Astrocyte (in vitro differentiated cells and primary cell): ENCODE measurements at regions not wholly inside any gene's neighbourhood (a gene's known extent, or its start where the extent isn't known, plus 50 kb on each side); places are given as distances from the start of the nearest gene placed in this dataset.

Experiments
- DNase-seq: peaks from one replicate; pipeline ENCODE4 v3.0.0-alpha.2; 2010; ENCODE audit warnings: low read depth
- FAIRE-seq: peaks from 2 replicates; lab custom pipeline; 2011; peaks lifted over from hg19 to GRCh38; lab: Jason Lieb, UNC
- H2AFZ ChIP-seq: 2 replicates; pipeline ENCODE4 v1.6.0; 2012; ENCODE audit warnings: low read depth, low read length, inconsistent platforms
- H3K27ac ChIP-seq: 2 replicates; pipeline ENCODE4 v1.5.1; 2011; ENCODE audit warnings: low read depth, low read length, inconsistent platforms
- H3K27me3 ChIP-seq: 2 replicates; pipeline ENCODE4 v1.6.0; 2011; ENCODE audit warnings: low read length, inconsistent platforms; ENCODE audit not compliant: insufficient read depth
- H3K36me3 ChIP-seq: 2 replicates; pipeline ENCODE4 v1.5.1; 2011; ENCODE audit warnings: low read length, inconsistent platforms; ENCODE audit not compliant: insufficient read depth
- H3K4me1 ChIP-seq: 2 replicates; pipeline ENCODE4 v1.5.1; 2011; ENCODE audit warnings: low read length, inconsistent platforms; ENCODE audit not compliant: insufficient read depth
- H3K4me2 ChIP-seq: 2 replicates; pipeline ENCODE4 v1.6.0; 2012; ENCODE audit warnings: low read length, inconsistent platforms
- H3K4me3 ChIP-seq: 2 replicates; pipeline ENCODE4 v1.5.1; 2011; ENCODE audit warnings: low read depth, mild to moderate bottlenecking, low read length, inconsistent platforms; ENCODE audit not compliant: insufficient read depth
- H3K79me2 ChIP-seq: 2 replicates; pipeline ENCODE4 v1.6.0; 2012; ENCODE audit warnings: mild to moderate bottlenecking, low read length, inconsistent platforms; ENCODE audit not compliant: insufficient read depth
- H3K9ac ChIP-seq: 2 replicates; pipeline ENCODE4 v1.6.0; 2012; ENCODE audit warnings: mild to moderate bottlenecking, low read length, inconsistent platforms
- H3K9me3 ChIP-seq: 2 replicates; pipeline ENCODE4 v1.5.1; 2012; ENCODE audit warnings: low read depth, mild to moderate bottlenecking, low read length, inconsistent platforms; ENCODE audit not compliant: insufficient read depth
- H4K20me1 ChIP-seq: 2 replicates; pipeline ENCODE4 v1.6.0; 2012; ENCODE audit warnings: low read length, inconsistent platforms; ENCODE audit not compliant: insufficient read depth
- H3K27ac Mint-ChIP-seq: one replicate; pipeline ENCODE4 v1.8.0; 2021; ENCODE audit warnings: mild to moderate bottlenecking, mixed read lengths; ENCODE audit not compliant: unreplicated experiment
- H3K27me3 Mint-ChIP-seq: one replicate; pipeline ENCODE4 v1.8.0; 2021; ENCODE audit warnings: low read depth, mixed read lengths; ENCODE audit not compliant: unreplicated experiment
- H3K36me3 Mint-ChIP-seq: one replicate; pipeline ENCODE4 v1.8.0; 2021; ENCODE audit warnings: low read depth, mixed read lengths; ENCODE audit not compliant: unreplicated experiment
- H3K4me1 Mint-ChIP-seq: one replicate; pipeline ENCODE4 v1.8.0; 2021; ENCODE audit warnings: low read depth, mixed read lengths; ENCODE audit not compliant: unreplicated experiment
- H3K4me3 Mint-ChIP-seq: one replicate; pipeline ENCODE4 v1.8.0; 2021; ENCODE audit warnings: mild to moderate bottlenecking, moderate library complexity, mixed read lengths; ENCODE audit not compliant: unreplicated experiment
- H3K9me3 Mint-ChIP-seq: one replicate; pipeline ENCODE4 v1.8.0; 2021; ENCODE audit warnings: mild to moderate bottlenecking, mixed read lengths; ENCODE audit not compliant: unreplicated experiment
- EZH2 ChIP-seq: IDR thresholded peaks from 2 replicates; pipeline ENCODE4 v1.6.1; 2012; ENCODE audit warnings: mild to moderate bottlenecking, low read length, inconsistent platforms; ENCODE audit not compliant: insufficient read depth
- TF ChIP-seq, protein P1 (sequence below): IDR thresholded peaks from 2 replicates; pipeline ENCODE4 v1.5.1; 2011; ENCODE audit warnings: low read depth, mild to moderate bottlenecking, inconsistent platforms, low read length, moderate library complexity; ENCODE audit not compliant: insufficient read depth

DNA sequence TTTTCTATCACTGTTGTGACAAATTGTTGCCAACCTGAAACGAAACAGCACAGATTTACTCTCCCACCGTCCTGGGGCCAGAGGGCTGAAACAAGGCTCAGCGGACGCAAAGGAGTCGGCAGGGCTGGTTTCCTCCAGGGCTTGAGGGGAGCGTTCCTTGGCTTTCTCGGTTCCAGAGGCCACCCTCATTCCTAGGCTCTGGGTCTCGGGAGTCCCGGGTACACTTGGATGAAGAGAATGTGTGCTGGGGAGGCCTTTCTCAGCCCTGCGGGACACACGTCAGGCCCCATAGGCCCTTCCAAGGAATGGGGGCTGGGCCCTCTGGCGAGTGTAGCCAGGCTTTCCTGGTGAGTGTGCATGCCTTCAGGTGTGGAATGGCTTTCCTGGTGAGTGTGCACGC lies 287.3 kb upstream of the HS6ST1 start:
- no peaks in the 10 kb centered on the region for H3K9me3 ChIP-seq
- DNase-seq (no peak), FAIRE-seq (no peak)
- Mint-ChIP-seq H3K4me3 (no peak overlapping the region), H3K9me3 (no peaks in the 10 kb centered on the region), H3K4me1 (no peaks in the 10 kb centered on the region), H3K27me3 (peaks cover 36% of the 10 kb centered on the region), H3K36me3 (no peaks in the 10 kb centered on the region), H3K27ac (no peak overlapping the region)
- no peaks in the 10 kb centered on the region for H3K36me3 ChIP-seq
- no peaks in the 10 kb centered on the region for H3K79me2 ChIP-seq
- H3K4me3 ChIP-seq = no peak overlapping the region
- H3K9ac ChIP-seq = no peak overlapping the region
- no peak overlapping the region for H3K4me2 ChIP-seq
- no peaks in the 10 kb centered on the region for H4K20me1 ChIP-seq
- H3K4me1 ChIP-seq = peaks cover 2% of the 10 kb centered on the region
- no peaks in the 10 kb centered on the region for H3K27me3 ChIP-seq
- H3K27ac ChIP-seq = no peak overlapping the region
- H2AFZ ChIP-seq = no peak overlapping the region
- TF ChIP-seq, protein P1, sequence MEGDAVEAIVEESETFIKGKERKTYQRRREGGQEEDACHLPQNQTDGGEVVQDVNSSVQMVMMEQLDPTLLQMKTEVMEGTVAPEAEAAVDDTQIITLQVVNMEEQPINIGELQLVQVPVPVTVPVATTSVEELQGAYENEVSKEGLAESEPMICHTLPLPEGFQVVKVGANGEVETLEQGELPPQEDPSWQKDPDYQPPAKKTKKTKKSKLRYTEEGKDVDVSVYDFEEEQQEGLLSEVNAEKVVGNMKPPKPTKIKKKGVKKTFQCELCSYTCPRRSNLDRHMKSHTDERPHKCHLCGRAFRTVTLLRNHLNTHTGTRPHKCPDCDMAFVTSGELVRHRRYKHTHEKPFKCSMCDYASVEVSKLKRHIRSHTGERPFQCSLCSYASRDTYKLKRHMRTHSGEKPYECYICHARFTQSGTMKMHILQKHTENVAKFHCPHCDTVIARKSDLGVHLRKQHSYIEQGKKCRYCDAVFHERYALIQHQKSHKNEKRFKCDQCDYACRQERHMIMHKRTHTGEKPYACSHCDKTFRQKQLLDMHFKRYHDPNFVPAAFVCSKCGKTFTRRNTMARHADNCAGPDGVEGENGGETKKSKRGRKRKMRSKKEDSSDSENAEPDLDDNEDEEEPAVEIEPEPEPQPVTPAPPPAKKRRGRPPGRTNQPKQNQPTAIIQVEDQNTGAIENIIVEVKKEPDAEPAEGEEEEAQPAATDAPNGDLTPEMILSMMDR = no peak
- no peak for TF ChIP-seq EZH2

DNA sequence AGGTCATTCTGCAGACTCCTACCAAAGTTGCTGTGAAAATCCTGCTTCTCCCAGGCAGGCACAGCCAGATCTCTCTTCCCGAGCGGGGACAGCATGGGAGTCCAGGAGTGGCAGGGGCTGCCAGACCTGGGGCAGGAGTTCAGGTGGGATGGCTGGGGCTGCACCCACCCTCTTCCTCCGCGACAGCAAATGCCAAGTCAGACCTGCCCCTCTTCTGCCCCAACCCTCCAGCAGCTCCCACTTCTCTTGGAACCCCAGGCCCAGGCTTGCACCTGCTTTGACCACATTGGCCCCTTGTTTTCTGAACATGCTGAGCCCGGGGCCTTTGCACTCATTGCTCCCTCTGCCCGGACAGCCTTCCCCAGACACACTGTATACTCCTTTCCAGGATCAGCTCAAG lies 288.2 kb upstream of the HS6ST1 start:
- H3K9me3 Mint-ChIP-seq = no peaks in the 10 kb centered on the region
- no peak overlapping the region for H3K27ac ChIP-seq
- H3K27ac Mint-ChIP-seq = no peak overlapping the region
- H3K36me3 Mint-ChIP-seq = no peaks in the 10 kb centered on the region
- TF ChIP-seq, protein P1 = no peak
- TF ChIP-seq EZH2 = no peak
- H3K4me1 ChIP-seq = peaks cover 2% of the 10 kb centered on the region
- peaks cover 34% of the 10 kb centered on the region for H3K27me3 Mint-ChIP-seq
- no peak overlapping the region for H2AFZ ChIP-seq
- no peaks in the 10 kb centered on the region for H4K20me1 ChIP-seq
- H3K4me3 Mint-ChIP-seq = no peak overlapping the region
- no peaks in the 10 kb centered on the region for H3K27me3 ChIP-seq
- H3K4me3 ChIP-seq = no peak overlapping the region
- DNase-seq (no peak), FAIRE-seq (no peak)
- no peaks in the 10 kb centered on the region for H3K4me1 Mint-ChIP-seq
- H3K9me3 ChIP-seq = no peaks in the 10 kb centered on the region
- no peak overlapping the region for H3K9ac ChIP-seq
- no peaks in the 10 kb centered on the region for H3K36me3 ChIP-seq
- H3K4me2 ChIP-seq = no peak overlapping the region
- H3K79me2 ChIP-seq = no peaks in the 10 kb centered on the region

DNA sequence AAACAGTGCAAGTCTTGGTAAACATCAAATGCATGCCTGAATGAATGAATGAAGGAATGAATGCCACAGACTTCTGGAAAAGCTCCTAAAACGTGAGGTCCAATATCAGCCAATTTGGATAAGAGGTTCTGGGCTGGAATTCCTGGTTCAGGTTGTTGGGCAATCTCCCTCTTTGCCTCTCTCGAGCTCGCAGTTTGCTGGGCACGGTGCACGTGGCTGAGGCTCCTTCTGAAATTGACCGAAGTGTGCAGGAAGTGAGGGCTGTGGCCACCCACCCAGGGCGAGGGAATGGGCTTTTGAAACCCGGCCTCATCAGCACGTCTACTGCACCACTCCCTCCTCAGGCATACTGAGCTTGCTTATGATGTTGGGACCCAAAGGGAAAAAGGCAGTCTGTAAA lies 288.8 kb upstream of the HS6ST1 start:
- TF ChIP-seq, protein P1 = no peak
- no peak for TF ChIP-seq EZH2
- no peak overlapping the region for H3K4me2 ChIP-seq
- no peaks in the 10 kb centered on the region for H3K79me2 ChIP-seq
- Mint-ChIP-seq H3K9me3 (no peaks in the 10 kb centered on the region), H3K4me3 (no peak overlapping the region), H3K4me1 (no peaks in the 10 kb centered on the region), H3K27me3 (peaks cover 36% of the 10 kb centered on the region), H3K36me3 (no peaks in the 10 kb centered on the region), H3K27ac (no peak overlapping the region)
- no peak overlapping the region for H3K9ac ChIP-seq
- H3K9me3 ChIP-seq = no peaks in the 10 kb centered on the region
- no peak for DNase-seq
- H3K27me3 ChIP-seq = no peaks in the 10 kb centered on the region
- FAIRE-seq = no peak
- H2AFZ ChIP-seq = no peak overlapping the region
- H3K36me3 ChIP-seq = no peaks in the 10 kb centered on the region
- H3K4me3 ChIP-seq = no peak overlapping the region
- no peaks in the 10 kb centered on the region for H4K20me1 ChIP-seq
- H3K27ac ChIP-seq = no peak overlapping the region
- peaks cover 2% of the 10 kb centered on the region for H3K4me1 ChIP-seq
